Astrocyte (in vitro differentiated cells and primary cell): ENCODE measurements at regions not wholly inside any gene's neighbourhood (a gene's known extent, or its start where the extent isn't known, plus 50 kb on each side); places are given as distances from the start of the nearest gene placed in this dataset.

Experiments used
- DNase-seq: peaks from one replicate; pipeline ENCODE4 v3.0.0-alpha.2; 2010; ENCODE audit warnings: low read depth
- FAIRE-seq: peaks from 2 replicates; lab custom pipeline; 2011; peaks lifted over from hg19 to GRCh38; lab: Jason Lieb, UNC
- H2AFZ ChIP-seq: 2 replicates; pipeline ENCODE4 v1.6.0; 2012; ENCODE audit warnings: low read depth, low read length, inconsistent platforms
- H3K27ac ChIP-seq: 2 replicates; pipeline ENCODE4 v1.5.1; 2011; ENCODE audit warnings: low read depth, low read length, inconsistent platforms
- H3K27me3 ChIP-seq: 2 replicates; pipeline ENCODE4 v1.6.0; 2011; ENCODE audit warnings: low read length, inconsistent platforms; ENCODE audit not compliant: insufficient read depth
- H3K36me3 ChIP-seq: 2 replicates; pipeline ENCODE4 v1.5.1; 2011; ENCODE audit warnings: low read length, inconsistent platforms; ENCODE audit not compliant: insufficient read depth
- H3K4me1 ChIP-seq: 2 replicates; pipeline ENCODE4 v1.5.1; 2011; ENCODE audit warnings: low read length, inconsistent platforms; ENCODE audit not compliant: insufficient read depth
- H3K4me2 ChIP-seq: 2 replicates; pipeline ENCODE4 v1.6.0; 2012; ENCODE audit warnings: low read length, inconsistent platforms
- H3K4me3 ChIP-seq: 2 replicates; pipeline ENCODE4 v1.5.1; 2011; ENCODE audit warnings: low read depth, mild to moderate bottlenecking, low read length, inconsistent platforms; ENCODE audit not compliant: insufficient read depth
- H3K79me2 ChIP-seq: 2 replicates; pipeline ENCODE4 v1.6.0; 2012; ENCODE audit warnings: mild to moderate bottlenecking, low read length, inconsistent platforms; ENCODE audit not compliant: insufficient read depth
- H3K9ac ChIP-seq: 2 replicates; pipeline ENCODE4 v1.6.0; 2012; ENCODE audit warnings: mild to moderate bottlenecking, low read length, inconsistent platforms
- H3K9me3 ChIP-seq: 2 replicates; pipeline ENCODE4 v1.5.1; 2012; ENCODE audit warnings: low read depth, mild to moderate bottlenecking, low read length, inconsistent platforms; ENCODE audit not compliant: insufficient read depth
- H4K20me1 ChIP-seq: 2 replicates; pipeline ENCODE4 v1.6.0; 2012; ENCODE audit warnings: low read length, inconsistent platforms; ENCODE audit not compliant: insufficient read depth
- H3K27ac Mint-ChIP-seq: one replicate; pipeline ENCODE4 v1.8.0; 2021; ENCODE audit warnings: mild to moderate bottlenecking, mixed read lengths; ENCODE audit not compliant: unreplicated experiment
- H3K27me3 Mint-ChIP-seq: one replicate; pipeline ENCODE4 v1.8.0; 2021; ENCODE audit warnings: low read depth, mixed read lengths; ENCODE audit not compliant: unreplicated experiment
- H3K36me3 Mint-ChIP-seq: one replicate; pipeline ENCODE4 v1.8.0; 2021; ENCODE audit warnings: low read depth, mixed read lengths; ENCODE audit not compliant: unreplicated experiment
- H3K4me1 Mint-ChIP-seq: one replicate; pipeline ENCODE4 v1.8.0; 2021; ENCODE audit warnings: low read depth, mixed read lengths; ENCODE audit not compliant: unreplicated experiment
- H3K4me3 Mint-ChIP-seq: one replicate; pipeline ENCODE4 v1.8.0; 2021; ENCODE audit warnings: mild to moderate bottlenecking, moderate library complexity, mixed read lengths; ENCODE audit not compliant: unreplicated experiment
- H3K9me3 Mint-ChIP-seq: one replicate; pipeline ENCODE4 v1.8.0; 2021; ENCODE audit warnings: mild to moderate bottlenecking, mixed read lengths; ENCODE audit not compliant: unreplicated experiment
- EZH2 ChIP-seq: IDR thresholded peaks from 2 replicates; pipeline ENCODE4 v1.6.1; 2012; ENCODE audit warnings: mild to moderate bottlenecking, low read length, inconsistent platforms; ENCODE audit not compliant: insufficient read depth
- TF ChIP-seq, protein P1 (sequence below): IDR thresholded peaks from 2 replicates; pipeline ENCODE4 v1.5.1; 2011; ENCODE audit warnings: low read depth, mild to moderate bottlenecking, inconsistent platforms, low read length, moderate library complexity; ENCODE audit not compliant: insufficient read depth

DNA sequence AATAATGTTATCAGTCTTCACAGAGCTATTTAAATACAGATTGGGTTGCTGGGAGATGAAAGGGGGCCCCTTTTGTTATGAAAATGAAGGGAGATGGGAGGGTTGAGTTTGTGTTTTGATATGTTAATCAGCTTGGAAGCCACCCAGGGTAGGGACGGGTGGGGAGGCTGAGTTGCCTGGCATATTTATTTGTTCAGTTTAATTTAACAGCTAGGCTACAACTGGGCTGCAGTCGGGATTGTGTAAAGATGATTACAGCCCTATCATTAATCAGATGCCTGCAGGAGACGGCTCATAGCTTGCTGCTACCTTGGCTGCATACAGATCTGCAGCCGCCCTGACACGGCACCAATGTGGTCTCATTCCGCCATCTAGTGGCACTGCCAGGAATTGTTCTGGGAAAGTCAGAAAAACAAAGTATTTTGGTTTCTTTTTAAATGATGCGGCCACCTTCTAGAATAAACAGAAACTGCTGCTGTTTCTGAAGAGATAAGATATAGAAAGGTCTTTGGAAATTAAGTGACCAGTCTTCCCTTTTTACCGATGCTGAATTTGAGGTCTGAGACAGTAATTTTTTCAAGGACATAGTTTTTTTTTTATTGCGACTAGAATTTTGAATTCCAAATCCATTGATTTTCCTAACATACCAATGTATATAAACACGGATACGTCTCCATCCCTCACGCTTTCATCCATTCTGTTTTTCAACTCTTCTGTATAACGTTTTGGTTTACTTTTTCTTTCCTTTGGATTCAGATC lies 458.0 kb upstream of the ASIC2 start:
- H3K27me3 Mint-ChIP-seq, result peaks cover 37% of the 10 kb centered on the region
- Histone ChIP-seq H3K9me3 (no peaks in the 10 kb centered on the region), H3K4me1 (no peaks in the 10 kb centered on the region), H3K27ac (no peak overlapping the region), H3K4me2 (peak overlapping the region; percentile 77), H2AFZ (no peak overlapping the region), H3K4me3 (peak overlapping the region; percentile 9), H3K79me2 (no peaks in the 10 kb centered on the region), H3K9ac (peak overlapping the region; percentile 30), H4K20me1 (no peaks in the 10 kb centered on the region), H3K36me3 (no peaks in the 10 kb centered on the region), H3K27me3 (no peaks in the 10 kb centered on the region)
- H3K27ac Mint-ChIP-seq, result no peak overlapping the region
- FAIRE-seq (no peak), DNase-seq (peak; percentile 25)
- peaks cover 9% of the 10 kb centered on the region for H3K9me3 Mint-ChIP-seq
- H3K36me3 Mint-ChIP-seq, result no peaks in the 10 kb centered on the region
- peak overlapping the region; percentile 37 for H3K4me3 Mint-ChIP-seq
- H3K4me1 Mint-ChIP-seq, result peaks cover 3% of the 10 kb centered on the region
- TF ChIP-seq, protein P1, sequence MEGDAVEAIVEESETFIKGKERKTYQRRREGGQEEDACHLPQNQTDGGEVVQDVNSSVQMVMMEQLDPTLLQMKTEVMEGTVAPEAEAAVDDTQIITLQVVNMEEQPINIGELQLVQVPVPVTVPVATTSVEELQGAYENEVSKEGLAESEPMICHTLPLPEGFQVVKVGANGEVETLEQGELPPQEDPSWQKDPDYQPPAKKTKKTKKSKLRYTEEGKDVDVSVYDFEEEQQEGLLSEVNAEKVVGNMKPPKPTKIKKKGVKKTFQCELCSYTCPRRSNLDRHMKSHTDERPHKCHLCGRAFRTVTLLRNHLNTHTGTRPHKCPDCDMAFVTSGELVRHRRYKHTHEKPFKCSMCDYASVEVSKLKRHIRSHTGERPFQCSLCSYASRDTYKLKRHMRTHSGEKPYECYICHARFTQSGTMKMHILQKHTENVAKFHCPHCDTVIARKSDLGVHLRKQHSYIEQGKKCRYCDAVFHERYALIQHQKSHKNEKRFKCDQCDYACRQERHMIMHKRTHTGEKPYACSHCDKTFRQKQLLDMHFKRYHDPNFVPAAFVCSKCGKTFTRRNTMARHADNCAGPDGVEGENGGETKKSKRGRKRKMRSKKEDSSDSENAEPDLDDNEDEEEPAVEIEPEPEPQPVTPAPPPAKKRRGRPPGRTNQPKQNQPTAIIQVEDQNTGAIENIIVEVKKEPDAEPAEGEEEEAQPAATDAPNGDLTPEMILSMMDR, result peak; percentile 94
- no peak for TF ChIP-seq EZH2

GRCh38 chr17:33751702-33752065 lies 458.6 kb upstream of the ASIC2 start:
- no peak overlapping the region for H3K27ac ChIP-seq
- no peaks in the 10 kb centered on the region for H3K79me2 ChIP-seq
- FAIRE-seq (no peak), DNase-seq (no peak)
- H3K9me3 Mint-ChIP-seq, result peaks cover 9% of the 10 kb centered on the region
- peaks cover 3% of the 10 kb centered on the region for H3K4me1 Mint-ChIP-seq
- peak overlapping the region; percentile 37 for H3K4me3 Mint-ChIP-seq
- H3K4me3 ChIP-seq, result peak overlapping the region; percentile 9
- H4K20me1 ChIP-seq, result no peaks in the 10 kb centered on the region
- H2AFZ ChIP-seq, result no peak overlapping the region
- H3K27ac Mint-ChIP-seq, result no peak overlapping the region
- no peaks in the 10 kb centered on the region for H3K4me1 ChIP-seq
- no peaks in the 10 kb centered on the region for H3K36me3 ChIP-seq
- TF ChIP-seq, protein P1, result no peak
- TF ChIP-seq EZH2, result no peak
- H3K9ac ChIP-seq, result peak overlapping the region; percentile 30
- H3K27me3 ChIP-seq, result no peaks in the 10 kb centered on the region
- peak overlapping the region; percentile 77 for H3K4me2 ChIP-seq
- H3K9me3 ChIP-seq, result no peaks in the 10 kb centered on the region
- H3K36me3 Mint-ChIP-seq, result no peaks in the 10 kb centered on the region
- peaks cover 38% of the 10 kb centered on the region for H3K27me3 Mint-ChIP-seq

GRCh38 chr17:33753452-33753851 lies 460.4 kb upstream of the ASIC2 start:
- H3K27ac Mint-ChIP-seq, result no peak overlapping the region

More at GRCh38 chr17:33753452-33753851, 460.4 kb upstream of the ASIC2 start:
- Mint-ChIP-seq H3K4me3 (no peak overlapping the region), H3K9me3 (peaks cover 9% of the 10 kb centered on the region), H3K36me3 (no peaks in the 10 kb centered on the region), H3K27me3 (peaks cover 32% of the 10 kb centered on the region), H3K4me1 (peaks cover 3% of the 10 kb centered on the region)
- Histone ChIP-seq H3K36me3 (no peaks in the 10 kb centered on the region), H3K79me2 (no peaks in the 10 kb centered on the region), H3K27ac (no peak overlapping the region), H3K4me3 (no peak overlapping the region), H2AFZ (no peak overlapping the region), H4K20me1 (no peaks in the 10 kb centered on the region), H3K9me3 (no peaks in the 10 kb centered on the region), H3K4me2 (no peak overlapping the region), H3K4me1 (no peaks in the 10 kb centered on the region), H3K27me3 (no peaks in the 10 kb centered on the region), H3K9ac (no peak overlapping the region)
- no peak for TF ChIP-seq EZH2
- TF ChIP-seq, protein P1, result no peak
- FAIRE-seq, result no peak
- DNase-seq, result no peak
